LNCAP (cell line): ENCODE measurements at regions not wholly inside any gene's neighbourhood (a gene's known extent, or its start where the extent isn't known, plus 50 kb on each side); places are given as distances from the start of the nearest gene placed in this dataset.
A peak's percentile ranks its signal among the peaks of the same experiment; 100 is the strongest.

Experiments used
- TF ChIP-seq, protein P1 (sequence below): fragments of 450-650 bp; IDR thresholded peaks from 2 replicates; pipeline ENCODE4 v1.5.1; 2017; ENCODE audit warnings: mild to moderate bottlenecking

DNA sequence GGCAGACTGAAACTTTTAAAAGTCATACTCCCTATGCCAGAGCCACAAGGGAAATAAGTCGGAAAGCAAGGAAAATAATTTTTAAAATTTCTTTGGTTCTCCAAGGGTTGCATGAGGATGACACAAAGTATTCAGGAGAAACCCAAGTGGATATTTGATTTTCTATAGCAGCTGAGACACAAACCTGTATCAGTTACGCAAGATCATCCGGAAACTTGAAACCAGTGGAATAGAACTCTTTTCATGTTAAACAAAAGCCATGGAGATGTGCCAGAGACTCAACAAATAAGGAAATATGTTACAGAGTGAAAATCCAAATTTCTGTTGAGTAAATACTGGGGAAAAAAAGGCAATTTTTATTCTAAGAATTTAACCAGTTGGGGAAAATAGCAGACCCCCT lies 294.7 kb downstream of the KIF2B start:
- TF ChIP-seq, protein P1, sequence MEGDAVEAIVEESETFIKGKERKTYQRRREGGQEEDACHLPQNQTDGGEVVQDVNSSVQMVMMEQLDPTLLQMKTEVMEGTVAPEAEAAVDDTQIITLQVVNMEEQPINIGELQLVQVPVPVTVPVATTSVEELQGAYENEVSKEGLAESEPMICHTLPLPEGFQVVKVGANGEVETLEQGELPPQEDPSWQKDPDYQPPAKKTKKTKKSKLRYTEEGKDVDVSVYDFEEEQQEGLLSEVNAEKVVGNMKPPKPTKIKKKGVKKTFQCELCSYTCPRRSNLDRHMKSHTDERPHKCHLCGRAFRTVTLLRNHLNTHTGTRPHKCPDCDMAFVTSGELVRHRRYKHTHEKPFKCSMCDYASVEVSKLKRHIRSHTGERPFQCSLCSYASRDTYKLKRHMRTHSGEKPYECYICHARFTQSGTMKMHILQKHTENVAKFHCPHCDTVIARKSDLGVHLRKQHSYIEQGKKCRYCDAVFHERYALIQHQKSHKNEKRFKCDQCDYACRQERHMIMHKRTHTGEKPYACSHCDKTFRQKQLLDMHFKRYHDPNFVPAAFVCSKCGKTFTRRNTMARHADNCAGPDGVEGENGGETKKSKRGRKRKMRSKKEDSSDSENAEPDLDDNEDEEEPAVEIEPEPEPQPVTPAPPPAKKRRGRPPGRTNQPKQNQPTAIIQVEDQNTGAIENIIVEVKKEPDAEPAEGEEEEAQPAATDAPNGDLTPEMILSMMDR = no peak

DNA sequence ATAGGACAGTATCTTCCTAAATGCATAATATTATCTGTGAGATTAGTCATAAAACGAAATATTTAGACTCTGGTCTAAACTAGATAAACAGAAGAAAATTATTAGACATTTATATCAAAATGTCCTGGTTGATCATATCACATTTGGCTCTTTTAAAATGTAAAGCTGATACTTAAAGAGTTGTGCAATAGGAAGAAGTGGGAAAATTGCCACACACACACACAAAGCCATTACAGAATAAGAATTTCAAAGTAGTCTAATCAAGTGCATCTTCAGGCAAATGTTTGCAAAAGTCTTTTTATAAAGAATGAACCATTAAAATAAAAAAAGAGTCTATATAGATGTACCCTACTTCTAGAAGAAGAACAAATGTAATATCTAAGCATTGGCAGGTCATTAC lies 301.7 kb downstream of the KIF2B start:
- TF ChIP-seq, protein P1 = no peak

DNA sequence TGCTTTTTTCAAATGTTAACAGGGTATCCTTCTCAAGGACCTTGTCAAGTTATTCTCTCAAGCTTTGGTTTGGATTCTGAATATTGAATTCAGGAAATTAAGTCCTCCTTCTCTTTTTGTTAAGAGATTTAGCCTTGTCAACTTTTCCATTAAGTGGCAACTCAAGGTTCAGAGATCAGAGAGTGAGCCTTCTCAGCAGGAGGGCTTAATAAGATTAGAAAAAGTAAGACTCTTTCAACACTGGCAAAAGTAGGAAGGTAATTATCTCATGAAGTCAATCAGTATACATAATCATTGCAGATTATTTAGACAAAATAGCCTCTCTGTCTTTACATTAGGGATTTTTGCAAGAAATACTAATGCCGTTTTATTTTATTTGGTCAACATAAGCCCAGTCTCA lies 330.7 kb downstream of the KIF2B start:
- TF ChIP-seq, protein P1 = no peak

DNA sequence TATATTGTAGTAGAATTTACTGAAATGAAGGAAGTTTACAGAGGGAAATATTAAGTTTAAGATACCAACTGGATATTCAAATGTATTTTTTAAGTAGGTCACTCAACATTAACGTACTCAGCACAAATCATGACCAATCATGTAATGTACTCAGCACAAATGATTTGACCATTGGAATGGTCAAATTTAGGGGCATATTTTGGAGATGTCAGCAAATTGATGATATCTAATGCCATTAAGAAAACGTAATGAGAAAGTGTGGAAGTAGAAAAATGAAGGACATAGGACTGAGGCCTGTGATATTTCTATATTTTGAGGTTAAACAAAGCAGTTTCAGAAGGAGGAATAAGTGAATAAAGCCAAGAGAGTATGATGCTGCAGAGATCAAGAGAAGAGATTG lies 334.8 kb downstream of the KIF2B start:
- TF ChIP-seq, protein P1 = no peak

DNA sequence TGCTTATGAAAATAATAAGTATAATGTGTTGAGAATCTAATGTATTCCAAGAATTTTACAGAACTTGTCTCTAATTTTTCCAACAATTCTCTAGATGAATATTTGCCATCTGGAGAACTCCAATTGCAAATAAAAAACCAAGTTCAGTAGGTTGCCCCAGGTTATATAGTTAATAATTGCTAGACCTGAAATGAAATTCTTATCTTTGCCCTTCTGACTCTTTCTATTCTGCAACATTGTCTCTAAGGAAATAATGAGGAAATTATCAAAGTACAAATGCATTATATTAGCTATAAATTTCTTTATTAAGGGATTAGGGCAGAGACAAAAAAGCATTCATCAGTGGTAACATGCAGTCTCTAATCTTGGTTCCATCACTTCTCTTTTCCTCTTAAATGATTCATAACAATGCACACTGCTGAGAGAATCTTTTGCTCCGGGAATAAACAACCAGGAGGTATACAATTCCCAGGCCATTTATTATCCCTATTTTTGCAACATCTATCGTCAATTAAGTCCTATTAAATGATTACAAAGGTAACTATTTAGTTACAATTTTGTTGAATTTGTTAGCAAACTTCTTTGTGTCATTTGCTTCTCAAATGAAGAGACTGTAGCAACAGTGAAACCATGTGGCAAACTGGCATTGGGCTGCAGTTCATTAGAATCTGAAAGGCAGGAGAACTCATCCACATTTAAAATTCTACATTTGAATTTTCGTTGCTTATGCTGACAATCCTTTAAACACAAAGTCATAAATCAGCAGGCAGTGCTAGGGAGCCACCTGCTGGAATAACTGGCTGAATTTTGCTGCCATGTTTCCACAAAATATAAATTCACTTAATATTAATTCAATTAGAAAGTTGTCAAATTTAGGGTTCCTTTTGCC lies 349.6 kb downstream of the KIF2B start:
- TF ChIP-seq, protein P1 = peak; percentile 50

DNA sequence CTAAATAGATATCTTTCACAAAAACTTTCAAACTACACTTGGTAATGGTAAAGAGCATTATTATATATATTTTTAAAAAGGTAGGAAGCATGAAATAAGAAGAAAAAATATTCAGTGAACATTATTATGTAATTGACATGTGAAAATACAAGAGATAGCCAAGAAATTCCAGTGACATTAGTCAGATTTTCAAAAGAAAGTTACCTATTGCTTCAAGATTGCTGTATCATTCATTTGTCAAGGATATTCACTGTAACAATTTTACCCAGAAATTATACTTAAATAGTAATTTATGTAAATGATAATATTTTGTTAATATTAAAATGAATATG lies 350.2 kb downstream of the KIF2B start:
- TF ChIP-seq, protein P1 = no peak

DNA sequence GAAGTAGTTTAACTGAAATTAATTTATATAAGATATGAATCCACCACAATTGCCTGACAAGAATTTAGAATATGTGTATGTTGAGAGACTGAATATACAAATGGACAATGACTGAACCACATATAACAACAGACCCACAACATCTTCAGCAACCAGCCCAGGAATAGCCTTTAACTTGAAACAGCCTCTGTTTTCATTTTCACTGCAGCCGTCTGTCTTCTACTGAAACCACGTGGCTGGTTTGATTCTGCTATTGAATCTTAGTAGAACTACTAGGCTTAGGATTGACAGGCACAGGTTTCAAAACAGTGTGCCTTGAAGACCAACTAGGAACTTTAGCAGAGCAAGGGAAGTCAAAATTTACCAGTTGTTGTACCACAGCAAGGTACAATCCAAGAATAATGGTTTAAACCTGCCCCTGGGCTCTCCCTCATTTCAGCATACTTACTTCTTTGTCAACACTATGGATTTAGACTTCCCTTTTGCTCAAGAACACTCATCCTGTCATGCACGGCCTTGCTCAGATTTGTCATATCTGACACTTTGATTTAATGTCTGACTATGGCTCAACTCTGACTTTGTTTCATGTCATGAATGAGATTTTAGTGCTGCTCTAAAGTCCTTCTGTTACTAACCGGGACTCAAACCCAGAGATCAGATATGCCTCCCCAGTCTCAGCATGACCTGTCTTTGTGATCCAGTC lies 355.0 kb downstream of the KIF2B start:
- TF ChIP-seq, protein P1 = no peak
